Inferior parietal cortex (tissue), 1 donor: ENCODE measurements at regions not wholly inside any gene's neighbourhood (a gene's known extent, or its start where the extent isn't known, plus 50 kb on each side); places are given as distances from the start of the nearest gene placed in this dataset.
"Not testable (repeated sequence)": the region's sequence is repeated elsewhere in the genome, so short reads cannot be mapped to it uniquely, and the experiment has no call there.

Experiments
- DNase-seq: peaks from one replicate; pipeline ENCODE4 v3.0.0-alpha.2; 2016; ENCODE audit errors: extremely low spot score

- no peak for DNase-seq
Measured at GRCh38 chr5:167104351-167104750, 1187.1 kb upstream of the WWC1 start.

GRCh38 chr5:167105941-167106340, 1185.5 kb upstream of the WWC1 start:
- no peak for DNase-seq

- DNase-seq = no peak
Measured at GRCh38 chr5:167107684-167108083, 1183.8 kb upstream of the WWC1 start.

- not testable (repeated sequence) for DNase-seq
Measured at GRCh38 chr5:167108266-167108665, 1183.2 kb upstream of the WWC1 start.

- DNase-seq = no peak
Measured at GRCh38 chr5:167112556-167112955, 1178.9 kb upstream of the WWC1 start.

DNA sequence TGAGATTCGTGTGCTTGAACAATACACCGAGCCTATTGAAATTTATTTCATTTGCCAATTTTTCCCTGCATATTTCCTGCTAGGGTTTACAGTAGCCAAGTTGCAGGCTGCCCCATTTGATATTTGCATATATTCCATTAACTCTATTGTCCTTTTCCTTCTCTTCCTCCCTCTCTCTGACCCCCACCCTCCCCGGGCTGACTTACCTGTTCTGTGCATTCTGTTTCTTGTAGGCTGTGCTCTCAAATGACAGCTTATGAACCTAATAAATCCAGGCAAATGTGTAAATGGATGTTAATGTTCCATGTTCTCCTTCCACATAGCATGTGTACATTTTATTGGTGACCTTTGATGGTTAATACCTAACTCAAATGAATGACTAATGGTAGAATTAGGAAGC, 1169.2 kb upstream of the WWC1 start:
- DNase-seq = no peak

- no peak for DNase-seq
Measured at GRCh38 chr5:167123126-167123525, 1168.3 kb upstream of the WWC1 start.

DNA sequence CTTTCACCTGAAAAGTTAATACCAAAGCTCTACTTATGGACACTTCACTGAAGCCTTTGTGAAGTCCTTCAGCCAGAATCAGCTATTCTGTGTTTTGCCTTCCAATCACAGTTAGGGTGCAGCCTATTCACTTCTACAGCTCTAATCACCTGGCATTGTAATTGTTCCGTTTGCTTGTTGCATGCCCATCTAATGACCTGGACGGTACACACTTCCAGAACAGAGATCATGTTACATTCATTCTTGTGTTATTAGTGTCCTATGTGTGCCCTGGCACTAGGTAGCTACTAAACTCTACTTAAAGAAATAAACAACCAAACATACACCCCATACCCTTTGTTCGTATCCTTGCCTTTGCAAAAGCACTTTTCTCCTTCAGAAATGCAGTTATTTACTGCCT, 1162.9 kb upstream of the WWC1 start:
- no peak for DNase-seq

DNA sequence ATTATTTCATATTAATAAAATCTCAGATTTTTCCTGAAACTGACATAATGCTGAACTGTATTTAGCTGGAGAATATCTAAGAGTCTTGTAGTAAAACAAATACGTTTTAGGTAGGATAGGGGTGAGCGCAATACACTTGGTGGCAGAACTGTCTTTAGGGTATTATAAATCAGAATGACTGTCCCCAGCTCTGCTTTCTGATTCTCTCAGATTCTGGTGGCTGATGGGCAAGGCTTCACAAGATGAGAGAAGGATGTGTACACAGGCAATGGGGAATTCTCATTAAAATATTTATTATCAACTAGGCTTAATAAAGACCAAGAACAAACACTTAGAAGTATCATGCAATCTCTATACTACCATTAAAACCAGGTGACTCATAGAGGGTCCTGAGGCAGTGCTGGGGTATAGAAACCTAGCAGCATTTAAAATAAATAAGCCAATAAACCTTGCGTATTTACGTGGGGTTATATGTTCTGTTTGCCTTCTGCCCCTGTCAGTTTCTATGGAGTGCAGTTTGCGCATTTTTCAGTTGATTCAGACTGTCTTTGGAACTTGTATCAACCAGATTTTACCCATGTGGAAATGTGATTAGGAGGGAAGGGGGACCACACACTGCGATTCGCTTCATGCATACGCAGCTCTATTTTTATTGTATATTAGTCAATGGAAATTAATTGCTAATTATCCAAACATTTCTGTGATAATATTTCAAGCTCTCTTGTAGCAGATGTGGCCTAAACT, 1150.7 kb upstream of the WWC1 start:
- DNase-seq = no peak

- no peak for DNase-seq
Measured at GRCh38 chr5:167143716-167144115, 1147.7 kb upstream of the WWC1 start.

DNA sequence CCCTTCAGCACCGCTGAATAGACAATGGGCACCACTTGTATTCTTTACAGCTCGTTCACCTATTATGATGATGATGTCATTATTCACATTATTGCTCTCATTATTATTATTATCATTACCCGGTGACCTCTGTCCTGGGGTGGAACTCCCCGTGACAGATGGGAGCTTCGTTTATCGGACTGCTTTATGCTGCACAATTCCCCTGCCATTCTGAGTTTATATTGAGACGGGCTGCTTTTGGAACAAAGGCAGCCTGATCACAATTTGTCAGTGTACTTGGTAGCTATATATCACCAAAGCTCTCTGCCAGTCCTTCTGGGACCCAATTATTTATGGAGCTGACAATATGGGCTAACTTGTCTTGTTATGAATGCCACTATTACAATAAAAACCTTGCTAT, 1145.6 kb upstream of the WWC1 start:
- DNase-seq = no peak

DNA sequence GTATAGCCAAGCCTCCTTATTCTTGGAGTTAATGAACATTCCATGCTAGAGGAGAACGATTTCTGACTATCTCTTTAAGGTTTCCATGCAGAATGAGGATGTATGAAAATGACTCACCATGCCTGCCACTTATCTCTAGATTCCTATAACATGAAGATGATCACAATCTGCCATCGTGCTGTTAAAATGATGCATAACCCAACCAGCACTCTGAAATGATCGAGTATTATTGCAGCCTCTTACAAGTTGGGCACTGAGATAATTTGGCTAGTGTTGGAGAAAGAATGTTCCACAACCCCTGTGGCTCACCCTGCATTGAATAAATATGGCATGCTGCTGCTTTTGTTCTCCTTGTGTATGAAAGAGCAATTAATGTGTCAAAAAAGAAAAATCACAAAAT, 1143.6 kb upstream of the WWC1 start:
- DNase-seq = no peak

GRCh38 chr5:167150661-167151060, 1140.8 kb upstream of the WWC1 start:
- no peak for DNase-seq

DNA sequence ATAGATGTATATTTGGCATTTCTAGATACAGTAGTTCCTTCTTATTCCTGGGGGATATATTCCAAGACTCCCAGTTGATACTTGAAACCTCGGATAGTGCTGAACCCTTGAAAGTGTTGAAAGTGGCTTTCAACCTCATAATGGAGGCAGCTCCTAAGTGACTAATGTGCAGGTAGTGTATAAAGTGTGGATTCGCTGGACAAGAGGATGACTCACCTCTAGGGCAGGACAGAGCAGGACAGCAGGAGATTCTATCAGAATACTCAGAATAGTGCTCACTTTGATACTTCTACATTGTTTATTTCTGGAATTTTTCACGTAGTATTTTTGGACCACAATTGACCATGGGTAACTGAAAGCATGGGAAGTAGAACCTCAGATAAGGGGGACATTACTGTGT, 1138.9 kb upstream of the WWC1 start:
- DNase-seq = no peak

- DNase-seq = no peak
Measured at GRCh38 chr5:167155387-167156005, 1135.9 kb upstream of the WWC1 start.

DNA sequence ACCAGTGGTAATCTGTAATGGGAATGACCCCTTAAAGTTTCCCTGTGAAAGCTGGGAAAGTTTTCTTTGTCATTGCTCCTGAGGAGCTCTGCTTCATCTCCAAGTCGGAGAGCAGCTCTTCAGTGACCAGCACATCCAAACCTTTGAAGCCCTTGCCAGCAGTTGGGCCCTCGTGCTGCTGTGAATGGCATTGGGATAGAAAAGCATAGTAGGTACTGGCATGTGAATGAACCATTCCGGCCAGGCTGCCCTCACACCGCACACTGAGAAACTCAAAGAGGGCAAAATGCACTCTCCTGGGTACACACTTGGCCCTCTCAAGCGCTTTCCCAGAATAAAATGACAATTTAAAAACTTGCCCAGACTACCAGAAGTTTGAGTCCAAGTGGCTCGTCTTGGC, 1135.0 kb upstream of the WWC1 start:
- no peak for DNase-seq

DNA sequence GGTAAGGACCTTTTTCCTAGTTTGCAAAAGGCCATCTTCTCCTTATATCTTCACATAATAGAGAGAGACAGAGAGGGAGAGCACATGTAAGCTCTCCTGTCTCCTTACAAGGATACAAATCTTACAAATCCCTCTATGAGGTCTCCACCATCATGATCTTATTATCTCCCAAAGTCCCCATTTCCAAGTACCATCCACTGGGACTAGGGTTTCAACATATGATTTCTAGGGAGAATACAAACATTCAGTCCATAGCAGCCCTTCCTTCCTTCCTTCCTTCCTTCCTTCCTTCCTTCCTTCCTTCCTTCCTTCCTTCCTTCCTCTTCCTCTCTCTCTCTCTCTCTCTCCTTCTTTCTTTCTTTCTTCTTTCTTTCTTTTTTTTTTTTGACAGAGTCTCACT, 1132.9 kb upstream of the WWC1 start:
- DNase-seq = no peak

DNA sequence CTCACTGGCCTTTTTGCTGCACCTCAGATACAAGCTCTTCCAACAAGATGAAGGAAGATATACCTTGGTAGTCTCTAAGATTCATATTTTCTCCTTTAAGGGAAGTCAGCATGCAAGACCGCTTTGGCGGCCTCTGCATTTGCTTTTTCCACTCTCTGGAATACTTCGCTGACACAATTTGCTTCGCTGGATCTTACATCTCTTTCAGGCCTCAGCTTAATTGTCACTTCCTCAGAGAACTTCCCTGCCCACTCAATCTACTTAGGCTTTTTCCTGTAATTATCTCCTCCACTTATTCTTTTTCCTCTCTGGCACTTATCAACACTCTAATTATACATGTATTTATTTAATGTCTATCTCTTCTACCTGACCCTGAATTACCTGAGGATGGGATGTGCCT, 1131.1 kb upstream of the WWC1 start:
- DNase-seq = no peak

DNA sequence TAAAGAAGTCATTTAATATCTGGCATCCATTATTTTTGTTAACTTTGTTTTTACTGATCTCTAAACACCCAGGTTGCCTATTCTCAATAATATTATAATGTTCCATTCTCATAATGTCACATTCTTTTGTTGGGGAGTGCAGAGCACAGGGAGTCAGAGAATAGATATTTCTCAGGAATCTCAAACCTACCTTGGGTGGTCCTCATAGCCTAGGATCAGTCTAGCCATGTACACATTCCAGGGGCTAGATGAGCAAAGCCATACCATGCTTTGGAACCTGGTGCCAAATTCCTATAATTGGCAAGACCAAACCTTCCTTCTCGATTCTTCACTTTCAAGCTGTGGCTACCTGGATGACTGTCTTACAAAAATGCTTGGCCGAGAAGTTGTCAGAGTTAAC, 1124.7 kb upstream of the WWC1 start:
- no peak for DNase-seq

GRCh38 chr5:167167191-167167795, 1124.2 kb upstream of the WWC1 start:
- DNase-seq = no peak

GRCh38 chr5:167168971-167169370, 1122.5 kb upstream of the WWC1 start:
- no peak for DNase-seq

- no peak for DNase-seq
Measured at GRCh38 chr5:167171056-167171455, 1120.4 kb upstream of the WWC1 start.

DNA sequence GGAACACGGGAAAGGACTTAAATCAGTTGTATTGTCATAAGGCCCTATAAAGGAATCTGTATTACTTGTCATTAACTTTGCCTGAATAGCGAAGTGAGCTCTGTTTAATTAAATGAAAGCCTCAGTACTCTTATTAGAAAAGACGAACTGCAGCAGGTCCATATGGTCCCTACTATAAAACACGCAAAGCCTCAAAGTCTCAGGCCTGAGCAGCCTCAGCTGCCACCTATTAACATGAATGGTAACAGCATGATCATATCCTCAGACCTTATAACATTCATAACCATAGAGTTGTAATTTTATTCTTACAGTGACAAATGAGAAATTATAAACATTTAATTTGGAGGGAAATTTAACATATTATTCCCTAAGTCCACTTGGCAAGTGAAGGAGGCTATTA, 1113.7 kb upstream of the WWC1 start:
- DNase-seq = no peak
